Astrocyte (in vitro differentiated cells and primary cell): ENCODE measurements at regions not wholly inside any gene's neighbourhood (a gene's known extent, or its start where the extent isn't known, plus 50 kb on each side); places are given as distances from the start of the nearest gene placed in this dataset.
"Not testable (repeated sequence)": the region's sequence is repeated elsewhere in the genome, so short reads cannot be mapped to it uniquely, and the experiment has no call there.

Experiments used
- DNase-seq: peaks from one replicate; pipeline ENCODE4 v3.0.0-alpha.2; 2010; ENCODE audit warnings: low read depth
- FAIRE-seq: peaks from 2 replicates; lab custom pipeline; 2011; peaks lifted over from hg19 to GRCh38; lab: Jason Lieb, UNC
- H2AFZ ChIP-seq: 2 replicates; pipeline ENCODE4 v1.6.0; 2012; ENCODE audit warnings: low read depth, low read length, inconsistent platforms
- H3K27ac ChIP-seq: 2 replicates; pipeline ENCODE4 v1.5.1; 2011; ENCODE audit warnings: low read depth, low read length, inconsistent platforms
- H3K27me3 ChIP-seq: 2 replicates; pipeline ENCODE4 v1.6.0; 2011; ENCODE audit warnings: low read length, inconsistent platforms; ENCODE audit not compliant: insufficient read depth
- H3K36me3 ChIP-seq: 2 replicates; pipeline ENCODE4 v1.5.1; 2011; ENCODE audit warnings: low read length, inconsistent platforms; ENCODE audit not compliant: insufficient read depth
- H3K4me1 ChIP-seq: 2 replicates; pipeline ENCODE4 v1.5.1; 2011; ENCODE audit warnings: low read length, inconsistent platforms; ENCODE audit not compliant: insufficient read depth
- H3K4me2 ChIP-seq: 2 replicates; pipeline ENCODE4 v1.6.0; 2012; ENCODE audit warnings: low read length, inconsistent platforms
- H3K4me3 ChIP-seq: 2 replicates; pipeline ENCODE4 v1.5.1; 2011; ENCODE audit warnings: low read depth, mild to moderate bottlenecking, low read length, inconsistent platforms; ENCODE audit not compliant: insufficient read depth
- H3K79me2 ChIP-seq: 2 replicates; pipeline ENCODE4 v1.6.0; 2012; ENCODE audit warnings: mild to moderate bottlenecking, low read length, inconsistent platforms; ENCODE audit not compliant: insufficient read depth
- H3K9ac ChIP-seq: 2 replicates; pipeline ENCODE4 v1.6.0; 2012; ENCODE audit warnings: mild to moderate bottlenecking, low read length, inconsistent platforms
- H3K9me3 ChIP-seq: 2 replicates; pipeline ENCODE4 v1.5.1; 2012; ENCODE audit warnings: low read depth, mild to moderate bottlenecking, low read length, inconsistent platforms; ENCODE audit not compliant: insufficient read depth
- H4K20me1 ChIP-seq: 2 replicates; pipeline ENCODE4 v1.6.0; 2012; ENCODE audit warnings: low read length, inconsistent platforms; ENCODE audit not compliant: insufficient read depth
- H3K27ac Mint-ChIP-seq: one replicate; pipeline ENCODE4 v1.8.0; 2021; ENCODE audit warnings: mild to moderate bottlenecking, mixed read lengths; ENCODE audit not compliant: unreplicated experiment
- H3K27me3 Mint-ChIP-seq: one replicate; pipeline ENCODE4 v1.8.0; 2021; ENCODE audit warnings: low read depth, mixed read lengths; ENCODE audit not compliant: unreplicated experiment
- H3K36me3 Mint-ChIP-seq: one replicate; pipeline ENCODE4 v1.8.0; 2021; ENCODE audit warnings: low read depth, mixed read lengths; ENCODE audit not compliant: unreplicated experiment
- H3K4me1 Mint-ChIP-seq: one replicate; pipeline ENCODE4 v1.8.0; 2021; ENCODE audit warnings: low read depth, mixed read lengths; ENCODE audit not compliant: unreplicated experiment
- H3K4me3 Mint-ChIP-seq: one replicate; pipeline ENCODE4 v1.8.0; 2021; ENCODE audit warnings: mild to moderate bottlenecking, moderate library complexity, mixed read lengths; ENCODE audit not compliant: unreplicated experiment
- H3K9me3 Mint-ChIP-seq: one replicate; pipeline ENCODE4 v1.8.0; 2021; ENCODE audit warnings: mild to moderate bottlenecking, mixed read lengths; ENCODE audit not compliant: unreplicated experiment
- EZH2 ChIP-seq: IDR thresholded peaks from 2 replicates; pipeline ENCODE4 v1.6.1; 2012; ENCODE audit warnings: mild to moderate bottlenecking, low read length, inconsistent platforms; ENCODE audit not compliant: insufficient read depth
- TF ChIP-seq, protein P1 (sequence below): IDR thresholded peaks from 2 replicates; pipeline ENCODE4 v1.5.1; 2011; ENCODE audit warnings: low read depth, mild to moderate bottlenecking, inconsistent platforms, low read length, moderate library complexity; ENCODE audit not compliant: insufficient read depth

DNA sequence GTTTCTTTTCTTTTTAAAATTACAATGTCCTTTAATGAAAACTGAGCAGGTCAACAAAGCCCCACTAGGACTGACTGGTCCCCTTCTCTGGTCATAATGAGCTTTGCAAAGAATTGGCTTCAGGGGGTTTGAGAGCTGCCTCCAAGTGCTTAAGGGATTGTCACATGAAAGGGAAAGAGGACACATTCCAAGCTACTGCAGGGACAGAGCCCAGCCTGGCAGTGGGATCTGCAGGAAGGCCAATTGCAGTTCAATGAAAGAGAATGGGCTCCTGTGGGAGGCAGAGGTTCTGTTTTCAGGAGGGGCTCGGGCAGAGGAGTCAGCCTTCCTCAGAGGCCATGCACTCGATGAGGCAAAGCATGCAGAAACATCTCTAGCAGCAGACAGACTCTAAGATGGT, 84.1 kb upstream of the ACKR3 start:
- Mint-ChIP-seq H3K4me1 (no peaks in the 10 kb centered on the region), H3K4me3 (no peak overlapping the region), H3K36me3 (no peaks in the 10 kb centered on the region), H3K27ac (no peak overlapping the region), H3K27me3 (no peaks in the 10 kb centered on the region), H3K9me3 (peaks cover 9% of the 10 kb centered on the region)
- Histone ChIP-seq H2AFZ (no peak overlapping the region), H4K20me1 (no peaks in the 10 kb centered on the region), H3K4me1 (no peaks in the 10 kb centered on the region), H3K27me3 (no peaks in the 10 kb centered on the region), H3K36me3 (no peaks in the 10 kb centered on the region), H3K27ac (no peak overlapping the region), H3K9ac (no peak overlapping the region), H3K9me3 (no peaks in the 10 kb centered on the region), H3K4me2 (no peak overlapping the region), H3K79me2 (no peaks in the 10 kb centered on the region), H3K4me3 (no peak overlapping the region)
- FAIRE-seq (no peak), DNase-seq (no peak)
- TF ChIP-seq, protein P1, sequence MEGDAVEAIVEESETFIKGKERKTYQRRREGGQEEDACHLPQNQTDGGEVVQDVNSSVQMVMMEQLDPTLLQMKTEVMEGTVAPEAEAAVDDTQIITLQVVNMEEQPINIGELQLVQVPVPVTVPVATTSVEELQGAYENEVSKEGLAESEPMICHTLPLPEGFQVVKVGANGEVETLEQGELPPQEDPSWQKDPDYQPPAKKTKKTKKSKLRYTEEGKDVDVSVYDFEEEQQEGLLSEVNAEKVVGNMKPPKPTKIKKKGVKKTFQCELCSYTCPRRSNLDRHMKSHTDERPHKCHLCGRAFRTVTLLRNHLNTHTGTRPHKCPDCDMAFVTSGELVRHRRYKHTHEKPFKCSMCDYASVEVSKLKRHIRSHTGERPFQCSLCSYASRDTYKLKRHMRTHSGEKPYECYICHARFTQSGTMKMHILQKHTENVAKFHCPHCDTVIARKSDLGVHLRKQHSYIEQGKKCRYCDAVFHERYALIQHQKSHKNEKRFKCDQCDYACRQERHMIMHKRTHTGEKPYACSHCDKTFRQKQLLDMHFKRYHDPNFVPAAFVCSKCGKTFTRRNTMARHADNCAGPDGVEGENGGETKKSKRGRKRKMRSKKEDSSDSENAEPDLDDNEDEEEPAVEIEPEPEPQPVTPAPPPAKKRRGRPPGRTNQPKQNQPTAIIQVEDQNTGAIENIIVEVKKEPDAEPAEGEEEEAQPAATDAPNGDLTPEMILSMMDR, result no peak
- no peak for TF ChIP-seq EZH2

DNA sequence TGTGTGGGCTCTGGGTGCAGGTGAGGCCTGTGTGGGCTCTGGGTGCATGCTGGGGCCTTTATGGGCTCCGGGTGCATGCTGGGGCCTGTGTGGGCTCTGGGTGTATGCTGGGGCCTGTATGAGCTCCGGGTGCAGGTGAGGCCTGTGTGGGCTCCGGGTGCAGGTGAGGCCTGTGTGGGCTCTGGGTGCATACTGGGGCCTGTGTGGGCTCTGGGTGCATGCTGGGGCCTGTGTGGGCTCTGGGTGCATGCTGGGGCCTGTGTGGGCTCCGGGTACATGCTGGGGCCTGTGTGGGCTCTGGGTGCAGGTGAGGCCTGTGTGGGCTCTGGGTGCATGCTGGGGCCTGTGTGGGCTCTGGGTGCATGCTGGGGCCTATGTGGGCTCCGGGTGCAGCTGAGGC, 80.5 kb upstream of the ACKR3 start:
- H3K4me3 ChIP-seq, H3K4me1 Mint-ChIP-seq, H3K36me3 ChIP-seq, H3K4me2 ChIP-seq, H3K36me3 Mint-ChIP-seq, H3K79me2 ChIP-seq, H3K9me3 ChIP-seq, H3K4me3 Mint-ChIP-seq, H3K27me3 Mint-ChIP-seq, DNase-seq, H2AFZ ChIP-seq, H3K9ac ChIP-seq, H3K27ac Mint-ChIP-seq, H3K4me1 ChIP-seq, H3K9me3 Mint-ChIP-seq, H4K20me1 ChIP-seq, H3K27me3 ChIP-seq, H3K27ac ChIP-seq, FAIRE-seq: not testable (repeated sequence)

DNA sequence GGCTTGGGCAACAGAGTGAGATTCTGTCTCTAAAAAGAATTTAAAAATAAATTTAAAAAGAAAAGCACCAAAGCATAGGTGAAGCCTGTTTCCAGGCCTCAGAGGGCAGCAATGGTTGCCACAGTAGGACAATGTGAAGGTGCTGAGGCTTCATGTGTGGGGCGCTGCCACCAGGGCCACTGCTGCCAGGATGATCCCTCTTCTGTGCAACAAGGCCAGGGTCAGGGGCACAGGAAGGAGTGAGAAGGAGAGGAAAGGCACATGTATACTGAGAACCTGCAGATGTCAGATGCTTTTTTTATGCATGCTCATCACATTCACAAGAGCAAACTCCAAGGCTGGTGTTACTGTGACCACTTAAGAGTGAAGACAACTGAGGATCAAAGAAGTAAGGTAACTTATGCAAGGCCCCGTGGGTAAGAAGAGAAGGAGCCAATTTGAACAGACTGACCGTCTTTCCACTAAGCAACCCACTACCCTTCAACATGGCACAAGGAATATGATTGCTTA, 79.7 kb upstream of the ACKR3 start:
- Histone ChIP-seq H3K4me1 (no peaks in the 10 kb centered on the region), H4K20me1 (no peaks in the 10 kb centered on the region), H2AFZ (no peak overlapping the region), H3K4me2 (no peak overlapping the region), H3K9ac (no peak overlapping the region), H3K27me3 (no peaks in the 10 kb centered on the region), H3K4me3 (no peak overlapping the region), H3K9me3 (no peaks in the 10 kb centered on the region), H3K27ac (no peak overlapping the region), H3K79me2 (no peaks in the 10 kb centered on the region), H3K36me3 (no peaks in the 10 kb centered on the region)
- H3K27me3 Mint-ChIP-seq, result no peaks in the 10 kb centered on the region
- H3K27ac Mint-ChIP-seq, result no peak overlapping the region
- DNase-seq (no peak), FAIRE-seq (no peak)
- TF ChIP-seq, protein P1, result no peak
- no peak for TF ChIP-seq EZH2
- no peak overlapping the region for H3K4me3 Mint-ChIP-seq
- peaks cover 2% of the 10 kb centered on the region for H3K9me3 Mint-ChIP-seq
- H3K36me3 Mint-ChIP-seq, result no peaks in the 10 kb centered on the region
- no peaks in the 10 kb centered on the region for H3K4me1 Mint-ChIP-seq
